RWPE1 (cell line): ENCODE measurements at regions not wholly inside any gene's neighbourhood (a gene's known extent, or its start where the extent isn't known, plus 50 kb on each side); places are given as distances from the start of the nearest gene placed in this dataset.

Source experiments
- CTCF ChIA-PET: fragments of 350-600 bp; sonication (Branson Sonifier 250); formaldehyde crosslinking; extraction: SDS; loops from one replicate; lab custom pipeline; 2021; lab: Yijun Ruan, JAX
- POLR2A ChIA-PET: fragments of 400-600 bp; formaldehyde crosslinking; extraction: SDS; loops from one replicate; lab custom pipeline; 2020; ENCODE audit warnings: antibody characterized with exemption; ENCODE audit not compliant: low non-redundant PET; lab: Yijun Ruan, JAX
- DNase-seq: peaks from one replicate; pipeline ENCODE4 v3.0.0; 2012; ENCODE audit warnings: low spot score
- H3K27ac ChIP-seq: fragments of 450-650 bp; 2 replicates; pipeline ENCODE4 v1.5.1; 2017
- CTCF ChIP-seq: fragments of 450-650 bp; conservative IDR thresholded peaks from 2 replicates; pipeline ENCODE4 v1.5.1; 2017; ENCODE audit warnings: low read depth, mild to moderate bottlenecking

GRCh38 chr12:85484387-85484786, 204.4 kb downstream of the ALX1 start:
- no peak for TF ChIP-seq CTCF
- ChIA-PET CTCF (no interaction called here), POLR2A (no interaction called here)
- no peak overlapping the region for H3K27ac ChIP-seq
- no peak for DNase-seq

- no peak for DNase-seq
- ChIA-PET CTCF (interaction anchor here (0.6 to 0.9 kb wide), 2 partner anchors 378 to 758 kb away, joined by 3 read pairs; no protein-coding TSS in a partner anchor), POLR2A (no interaction called here)
- no peak overlapping the region for H3K27ac ChIP-seq
- no peak for TF ChIP-seq CTCF
Measured at GRCh38 chr12:85489194-85489593, 209.2 kb downstream of the ALX1 start.

GRCh38 chr12:85504164-85504563, 224.1 kb downstream of the ALX1 start:
- CTCF ChIA-PET = no interaction called here
- POLR2A ChIA-PET = no interaction called here
- no peak for TF ChIP-seq CTCF

GRCh38 chr12:85504624-85505023, 224.6 kb downstream of the ALX1 start:
- DNase-seq = no peak
- no peak for TF ChIP-seq CTCF
- POLR2A ChIA-PET = no interaction called here
- CTCF ChIA-PET = no interaction called here
- no peak overlapping the region for H3K27ac ChIP-seq

More at GRCh38 chr12:85504164-85504563, 224.1 kb downstream of the ALX1 start:
- DNase-seq = no peak
- H3K27ac ChIP-seq = no peak overlapping the region

GRCh38 chr12:85507456-85507855, 227.4 kb downstream of the ALX1 start:
- ChIA-PET POLR2A (no interaction called here), CTCF (interaction anchor here (0.6 kb wide), 1 partner anchor 36 kb away, joined by 3 read pairs; no protein-coding TSS in a partner anchor)
- no peak overlapping the region for H3K27ac ChIP-seq
- no peak for DNase-seq
- no peak for TF ChIP-seq CTCF

GRCh38 chr12:85509081-85509856, 229.2 kb downstream of the ALX1 start:
- no peak for TF ChIP-seq CTCF
- ChIA-PET CTCF (no interaction called here), POLR2A (no interaction called here)
- DNase-seq = no peak
- H3K27ac ChIP-seq = no peak overlapping the region
